WTC11 (cell line): ENCODE measurements at regions not wholly inside any gene's neighbourhood (a gene's known extent, or its start where the extent isn't known, plus 50 kb on each side); places are given as distances from the start of the nearest gene placed in this dataset.

ENCODE experiments used
- ATAC-seq: fragments of 200-7000 bp; cut with Tn5 transposase; 2 replicates; pipeline ENCODE4 v1.10.0; 2021; ENCODE audit warnings: mild to moderate bottlenecking, moderate library complexity
- CTCF ChIA-PET: fragments of 300-600 bp; sonication (Branson Sonifier 250); formaldehyde crosslinking; loops from one replicate; lab custom pipeline; 2021; ENCODE audit warnings: antibody characterized with exemption; lab: Charles Lee
- POLR2A ChIA-PET: fragments of 350-600 bp; sonication (Branson Sonifier 250); formaldehyde crosslinking; loops from one replicate; lab custom pipeline; 2021; ENCODE audit warnings: antibody characterized with exemption; lab: Charles Lee
- DNase-seq: peaks from one replicate; pipeline ENCODE4 v3.0.0; 2021; ENCODE audit warnings: low spot score
- H3K27ac Mint-ChIP-seq: 2 replicates; pipeline ENCODE4 v1.8.0; 2021; ENCODE audit warnings: mixed read lengths
- H3K27me3 Mint-ChIP-seq: 2 replicates; pipeline ENCODE4 v1.8.0; 2021; ENCODE audit warnings: low read depth, mild to moderate bottlenecking, moderate library complexity, mixed read lengths
- H3K36me3 Mint-ChIP-seq: 2 replicates; pipeline ENCODE4 v1.8.0; 2021; ENCODE audit warnings: mixed read lengths
- H3K4me1 Mint-ChIP-seq: 2 replicates; pipeline ENCODE4 v1.8.0; 2022; ENCODE audit warnings: mixed read lengths
- H3K4me3 Mint-ChIP-seq: 2 replicates; pipeline ENCODE4 v1.8.0; 2021; ENCODE audit warnings: mild to moderate bottlenecking, moderate library complexity, mixed read lengths
- H3K9me3 Mint-ChIP-seq: 2 replicates; pipeline ENCODE4 v1.8.0; 2021; ENCODE audit warnings: mixed read lengths
- ARID4B ChIP-seq: sonication (generic); formaldehyde crosslinking; IDR thresholded peaks from 2 replicates; pipeline ENCODE4 v1.8.0; 2023; ENCODE audit warnings: missing genetic modification reagents, mild to moderate bottlenecking, borderline replicate concordance
- ATF2 ChIP-seq: sonication (generic); formaldehyde crosslinking; IDR thresholded peaks from 2 replicates; pipeline ENCODE4 v1.8.1; 2022; ENCODE audit warnings: low read depth, missing genetic modification reagents, borderline replicate concordance
- CREB1 ChIP-seq: sonication (generic); formaldehyde crosslinking; IDR thresholded peaks from 2 replicates; pipeline ENCODE4 v1.8.0; 2023; ENCODE audit warnings: mild to moderate bottlenecking, missing genetic modification reagents
- ERG ChIP-seq: fragments of 250-450 bp; sonication (Bioruptor Pico); IDR thresholded peaks from 2 replicates; pipeline ENCODE4 v1.8.0; 2021; ENCODE audit warnings: mild to moderate bottlenecking
- FOXP1 ChIP-seq: sonication (generic); formaldehyde crosslinking; IDR thresholded peaks from 2 replicates; pipeline ENCODE4 v1.8.0; 2022; ENCODE audit warnings: missing genetic modification reagents, mild to moderate bottlenecking, moderate library complexity, borderline replicate concordance
- FOXP4 ChIP-seq: sonication (generic); formaldehyde crosslinking; IDR thresholded peaks from 2 replicates; pipeline ENCODE4 v1.8.0; 2022; ENCODE audit warnings: mild to moderate bottlenecking, missing genetic modification reagents
- KAT7 ChIP-seq: sonication (generic); formaldehyde crosslinking; IDR thresholded peaks from 2 replicates; pipeline ENCODE4 v1.8.1; 2023; ENCODE audit warnings: missing genetic modification reagents, mild to moderate bottlenecking, borderline replicate concordance
- NFYB ChIP-seq: sonication (generic); formaldehyde crosslinking; conservative IDR thresholded peaks from 2 replicates; pipeline ENCODE4 v1.8.0; 2022; ENCODE audit warnings: low read depth, missing genetic modification reagents
- NR2C2 ChIP-seq: sonication (generic); formaldehyde crosslinking; IDR thresholded peaks from 2 replicates; pipeline ENCODE4 v1.8.0; 2022; ENCODE audit warnings: mild to moderate bottlenecking, missing genetic modification reagents
- OVOL2 ChIP-seq: fragments of 250-450 bp; sonication (Bioruptor Pico); IDR thresholded peaks from 2 replicates; pipeline ENCODE4 v1.9.0; 2021; ENCODE audit warnings: mild to moderate bottlenecking, borderline replicate concordance
- PRDM15 ChIP-seq: sonication (generic); formaldehyde crosslinking; IDR thresholded peaks from 2 replicates; pipeline ENCODE4 v1.8.0; 2022; ENCODE audit warnings: missing genetic modification reagents
- PRRX2 ChIP-seq: fragments of 250-450 bp; sonication (Bioruptor Pico); IDR thresholded peaks from 2 replicates; pipeline ENCODE4 v1.8.0; 2021; ENCODE audit warnings: mild to moderate bottlenecking
- RORB ChIP-seq: fragments of 250-450 bp; sonication (Bioruptor Pico); IDR thresholded peaks from 2 replicates; pipeline ENCODE4 v1.9.0; 2021; ENCODE audit warnings: mild to moderate bottlenecking
- SMAD4 ChIP-seq: sonication (generic); formaldehyde crosslinking; IDR thresholded peaks from 2 replicates; pipeline ENCODE4 v1.8.0; 2022; ENCODE audit warnings: mild to moderate bottlenecking, missing genetic modification reagents
- SP1 ChIP-seq: sonication (generic); formaldehyde crosslinking; conservative IDR thresholded peaks from 2 replicates; pipeline ENCODE4 v1.8.1; 2022; ENCODE audit warnings: missing genetic modification reagents
- TP53 ChIP-seq: sonication (generic); formaldehyde crosslinking; IDR thresholded peaks from 2 replicates; pipeline ENCODE4 v1.8.1; 2023; ENCODE audit warnings: mild to moderate bottlenecking, missing genetic modification reagents
- USF2 ChIP-seq: sonication (generic); formaldehyde crosslinking; IDR thresholded peaks from 2 replicates; pipeline ENCODE4 v1.8.1; 2023; ENCODE audit warnings: mild to moderate bottlenecking, missing genetic modification reagents, moderate library complexity
- ZNF219 ChIP-seq: sonication (generic); formaldehyde crosslinking; IDR thresholded peaks from 2 replicates; pipeline ENCODE4 v1.8.0; 2023; ENCODE audit warnings: missing genetic modification reagents, mild to moderate bottlenecking, borderline replicate concordance

GRCh38 chr1:228647523-228648444 is 87.5 kb upstream of the RHOU start:
- peak overlapping the region; percentile 90 for H3K4me3 Mint-ChIP-seq
- DNase-seq, result peak; percentile 58
- no peak overlapping the region for H3K27ac Mint-ChIP-seq
- peaks cover 60% of the 10 kb centered on the region for H3K27me3 Mint-ChIP-seq
- H3K36me3 Mint-ChIP-seq, result no peaks in the 10 kb centered on the region
- no peaks in the 10 kb centered on the region for H3K9me3 Mint-ChIP-seq
- ATAC-seq, result peak; percentile 64
- H3K4me1 Mint-ChIP-seq, result peaks cover 16% of the 10 kb centered on the region
- CTCF ChIA-PET, result interaction anchor here (0.6 to 1.0 kb wide), 2 partner anchors 16 to 611 kb away, joined by 3 read pairs; no protein-coding TSS in a partner anchor
- POLR2A ChIA-PET, result no interaction called here
- peak; percentile 70 for TF ChIP-seq PRDM15 (CRISPR knock-in tag)
- no peak for TF ChIP-seq OVOL2 (CRISPR knock-in tag)
- TF ChIP-seq NR2C2 (CRISPR knock-in tag), result no peak
- no peak for TF ChIP-seq ATF2
- TF ChIP-seq PRRX2 (CRISPR knock-in tag), result no peak
- no peak for TF ChIP-seq ERG (CRISPR knock-in tag)
- TF ChIP-seq SP1, result peak; percentile 30; the same call in 1 of the 2 replicates
- TF ChIP-seq KAT7 (CRISPR knock-in tag), result no peak
- TF ChIP-seq USF2 (CRISPR knock-in tag), result no peak
- TF ChIP-seq NFYB (CRISPR knock-in tag), result no peak
- TF ChIP-seq SMAD4 (CRISPR knock-in tag), result no peak
- TF ChIP-seq RORB (CRISPR knock-in tag), result no peak
- no peak for TF ChIP-seq ZNF219
- 0 out of 2 replicates have a peak, but pooled peaks have one; percentile 24 for TF ChIP-seq FOXP1
- TF ChIP-seq CREB1 (CRISPR knock-in tag), result no peak
- TF ChIP-seq TP53 (CRISPR knock-in tag), result no peak
- no peak for TF ChIP-seq ARID4B
- TF ChIP-seq FOXP4 (CRISPR knock-in tag), result peak; percentile 62
